Psoas muscle (tissue), 7 donors: ENCODE measurements at regions not wholly inside any gene's neighbourhood (a gene's known extent, or its start where the extent isn't known, plus 50 kb on each side); places are given as distances from the start of the nearest gene placed in this dataset.

Experiments used
- ATAC-seq, 4 donors: fragments of 200-7000 bp; cut with Tn5 transposase; one replicate each; pipeline ENCODE4 v1.9.1; 2020; ENCODE audit warnings: moderate library complexity in 3 of 4, mild to moderate bottlenecking in 2 of 4
- DNase-seq, 2 donors: peaks; one replicate each; pipeline ENCODE4 v3.0.0-alpha.2; 2020
- H3K27ac ChIP-seq: fragments of 200-600 bp; one replicate; pipeline ENCODE4 v1.8.0; 2022
- H3K27me3 ChIP-seq, 3 donors: fragments of 200-600 bp in 1 of 3; one replicate each; pipeline versions ENCODE4 v1.6.1 to v1.8.0; 2013 to 2022; ENCODE audit warnings: low read length in 2 of 3, mild to moderate bottlenecking in 2 of 3, moderate library complexity in 1 of 3; ENCODE audit not compliant: insufficient read depth in 3 of 3
- H3K36me3 ChIP-seq, 2 donors: fragments of 200-600 bp in 1 of 2; one replicate each; pipeline versions ENCODE4 v1.6.1 to v1.8.0; 2013 to 2022; ENCODE audit warnings: low read depth in 1 of 2, mild to moderate bottlenecking in 1 of 2, moderate library complexity in 1 of 2; ENCODE audit not compliant: insufficient read depth in 1 of 2
- H3K4me1 ChIP-seq: fragments of 200-600 bp; one replicate; pipeline ENCODE4 v1.8.0; 2022
- H3K4me3 ChIP-seq: fragments of 200-600 bp; one replicate; pipeline ENCODE4 v1.8.0; 2022; ENCODE audit warnings: mild to moderate bottlenecking
- H3K9me3 ChIP-seq: fragments of 200-600 bp; one replicate; pipeline ENCODE4 v1.8.0; 2022
- WGBS, 3 donors: extraction: QIAGEN DNeasy Blood & Tissue Kit; methylation state at CpG; one replicate each; pipeline versions ENCODE4 v1.1.6 to v1.1.7; 2013; 5-methylcytosine and 5-hydroxymethylcytosine counted together
- intact Hi-C, 2 donors: fragments of 100-400 bp; cut with DNase I; formaldehyde crosslinking; loops; one replicate each; pipeline versions ENCODE4 v1.11.0 to v1.14.2; 2022
- TF ChIP-seq, protein P1 (sequence below): fragments of 200-600 bp; IDR thresholded peaks from one replicate; pipeline ENCODE4 v1.8.0; 2022; ENCODE audit warnings: antibody characterized with exemption
- donor health status: healthy with polysubstance abuse.
- donor health status: DM: no; HTN: no; CAD: no; lungs with moderate emphysema.
- donor health status: Bipolar disorder and iron deficiency.
- donor health status: healthy.
- donor health status: DM: yes; HTN: yes; CAD: no.
- donor health status: DM: no; HTN: no; CAD: no.
- donor health status: DM: yes; HTN: yes; CAD: no.

DNA sequence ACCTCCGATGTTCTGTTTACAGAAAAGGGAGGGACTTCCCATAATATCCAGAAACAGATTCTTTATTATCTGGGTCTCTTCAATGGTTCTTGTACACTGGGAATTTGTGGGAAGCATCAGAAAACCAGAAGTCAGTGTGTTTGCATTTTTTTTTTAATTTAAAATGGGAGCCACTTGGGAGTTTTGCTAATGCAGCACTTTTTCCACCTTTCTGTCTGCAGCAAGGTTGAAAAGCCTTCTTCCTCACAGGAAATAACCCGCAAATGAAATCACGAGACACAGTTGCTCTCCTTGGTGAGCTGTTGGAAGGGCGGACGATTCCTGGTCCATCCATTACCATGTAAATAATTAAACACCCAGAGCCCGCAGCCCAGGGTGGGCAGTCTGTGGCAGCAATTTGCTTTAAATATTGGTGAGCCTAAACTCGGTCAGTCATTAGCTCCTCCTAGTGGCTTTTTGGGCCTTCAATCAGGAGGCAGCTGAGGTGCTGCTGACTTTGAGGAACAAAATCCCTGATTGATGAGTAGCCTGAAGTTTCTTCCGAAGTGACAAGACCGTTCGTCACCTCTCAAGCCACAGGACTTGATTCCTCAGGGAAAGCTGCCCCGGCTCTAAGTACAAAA lies 471.5 kb downstream of the EPHA4 start:
- WGBS, 3 donors: 83 to 87% (median 85%) methylated on average over 11 of the region's 11 CpGs
- no peak overlapping the region for H3K27ac ChIP-seq
- peaks cover 7% of the 10 kb centered on the region for H3K4me1 ChIP-seq
- H3K27me3 ChIP-seq: no peaks in the 10 kb centered on the region
- no peaks in the 10 kb centered on the region for H3K9me3 ChIP-seq
- TF ChIP-seq, protein P1, sequence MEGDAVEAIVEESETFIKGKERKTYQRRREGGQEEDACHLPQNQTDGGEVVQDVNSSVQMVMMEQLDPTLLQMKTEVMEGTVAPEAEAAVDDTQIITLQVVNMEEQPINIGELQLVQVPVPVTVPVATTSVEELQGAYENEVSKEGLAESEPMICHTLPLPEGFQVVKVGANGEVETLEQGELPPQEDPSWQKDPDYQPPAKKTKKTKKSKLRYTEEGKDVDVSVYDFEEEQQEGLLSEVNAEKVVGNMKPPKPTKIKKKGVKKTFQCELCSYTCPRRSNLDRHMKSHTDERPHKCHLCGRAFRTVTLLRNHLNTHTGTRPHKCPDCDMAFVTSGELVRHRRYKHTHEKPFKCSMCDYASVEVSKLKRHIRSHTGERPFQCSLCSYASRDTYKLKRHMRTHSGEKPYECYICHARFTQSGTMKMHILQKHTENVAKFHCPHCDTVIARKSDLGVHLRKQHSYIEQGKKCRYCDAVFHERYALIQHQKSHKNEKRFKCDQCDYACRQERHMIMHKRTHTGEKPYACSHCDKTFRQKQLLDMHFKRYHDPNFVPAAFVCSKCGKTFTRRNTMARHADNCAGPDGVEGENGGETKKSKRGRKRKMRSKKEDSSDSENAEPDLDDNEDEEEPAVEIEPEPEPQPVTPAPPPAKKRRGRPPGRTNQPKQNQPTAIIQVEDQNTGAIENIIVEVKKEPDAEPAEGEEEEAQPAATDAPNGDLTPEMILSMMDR: no peak
- intact Hi-C loops: loop anchor here (10.0 kb wide), 2 partner anchors 416 to 474 kb away; partner anchors contain the start of gene EPHA4 (in 1 of the 2)
- DNase-seq: no peak
- H3K4me3 ChIP-seq: no peak overlapping the region
- H3K36me3 ChIP-seq: no peaks in the 10 kb centered on the region
- no peak for ATAC-seq

DNA sequence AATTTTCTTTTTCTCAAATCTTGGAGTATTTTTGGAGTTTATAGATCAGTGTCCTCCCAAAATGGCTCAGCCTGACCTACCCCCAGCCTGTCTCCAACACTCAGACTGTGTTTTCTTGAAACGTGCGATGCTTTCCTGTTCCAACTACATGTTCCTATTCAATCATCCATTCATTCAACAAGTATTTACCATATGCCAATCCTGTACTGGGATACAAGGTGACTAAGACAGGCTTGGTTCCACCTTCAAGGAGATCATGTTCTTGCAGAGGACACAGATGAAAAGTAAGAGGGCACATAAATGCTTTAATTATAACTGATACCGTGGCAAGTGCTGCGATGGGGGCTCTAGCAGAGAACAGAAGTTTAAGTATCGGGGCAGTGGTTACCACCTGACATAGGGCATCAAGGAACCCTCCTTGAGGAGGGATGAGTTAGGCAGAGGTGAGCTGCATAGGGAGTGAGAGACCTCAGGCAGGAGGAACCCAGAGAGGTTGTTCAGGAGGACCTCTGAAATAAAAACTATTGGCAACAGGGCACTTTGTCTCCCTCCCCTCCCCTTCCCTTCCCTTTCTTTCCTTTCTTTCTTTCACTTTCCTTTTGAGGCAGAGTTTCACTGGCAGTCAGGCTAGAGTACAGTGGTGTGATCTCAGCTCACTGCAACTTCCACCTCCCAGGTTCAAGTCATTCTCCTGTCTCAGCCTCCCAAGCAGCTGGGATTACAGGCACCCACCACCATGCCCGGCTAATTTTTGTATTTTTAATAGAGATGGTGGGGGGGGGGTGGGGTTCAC lies 469.0 kb downstream of the EPHA4 start:
- Histone ChIP-seq H3K36me3 (no peaks in the 10 kb centered on the region), H3K27me3 (no peaks in the 10 kb centered on the region), H3K4me1 (peaks cover 7% of the 10 kb centered on the region), H3K27ac (no peak overlapping the region), H3K9me3 (no peaks in the 10 kb centered on the region), H3K4me3 (no peak overlapping the region)
- ATAC-seq: no peak
- no peak for DNase-seq
- TF ChIP-seq, protein P1: no peak
- WGBS, 3 donors: 74 to 90% (median 87%) methylated on average over 6 of the region's 6 CpGs
- intact Hi-C loops: loop anchor here (10.0 kb wide), 2 partner anchors 418 to 472 kb away; partner anchors contain the start of gene EPHA4 (in 1 of the 2)

DNA sequence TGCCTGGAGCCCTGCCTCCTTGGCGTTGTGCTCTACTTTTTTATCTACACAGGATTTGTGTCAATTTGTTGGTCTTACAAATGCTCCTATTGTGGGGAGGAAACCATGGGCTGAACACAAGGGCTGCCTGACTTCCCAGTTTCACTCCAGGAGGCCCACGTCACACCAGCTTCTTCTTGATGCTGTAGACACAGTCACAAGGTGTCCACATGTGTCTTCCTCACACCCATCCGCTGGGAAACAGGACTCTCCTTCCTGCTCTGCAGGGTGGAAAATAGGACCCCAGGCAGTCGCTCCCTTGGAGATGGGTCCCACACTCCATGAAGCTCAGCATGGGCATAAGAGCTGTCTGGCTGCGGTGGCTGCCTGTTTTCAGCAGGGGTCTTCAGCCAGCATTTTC lies 468.2 kb downstream of the EPHA4 start:
- H3K4me3 ChIP-seq: peak overlapping the region; percentile 25
- no peak for DNase-seq

DNA sequence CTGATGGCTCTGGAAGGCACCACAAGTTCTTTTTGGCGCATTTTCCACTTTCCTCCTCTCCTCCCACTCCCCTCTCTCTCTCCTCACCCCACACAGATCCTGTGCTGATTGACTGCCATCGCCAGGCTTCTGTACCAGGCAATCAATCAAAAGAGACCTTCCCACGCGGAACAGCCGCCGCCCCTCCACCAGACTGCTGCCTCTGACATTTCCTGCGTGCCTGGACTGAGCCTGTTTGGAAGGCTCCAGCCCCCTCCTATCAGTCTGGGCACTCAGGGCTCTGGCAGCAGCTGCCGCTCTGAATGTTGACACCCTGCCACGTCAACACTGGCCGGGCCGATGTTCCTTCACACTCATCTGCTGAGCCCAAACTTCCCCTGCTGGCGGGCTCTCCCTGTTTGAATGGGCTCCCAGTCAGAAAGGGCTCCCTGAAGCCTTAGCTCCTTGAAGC lies 467.7 kb downstream of the EPHA4 start:
- DNase-seq: peak; percentile 74 to 83

More for the DNA sequence above, 468.2 kb downstream of the EPHA4 start:
- no peak overlapping the region for H3K27ac ChIP-seq
- intact Hi-C loops: loop anchor here (10.0 kb wide), 2 partner anchors 419 to 471 kb away; partner anchors contain the start of gene EPHA4 (in 1 of the 2)
- no peaks in the 10 kb centered on the region for H3K27me3 ChIP-seq
- WGBS, 3 donors: 47 to 65% (median 54%) methylated on average over 5 of the region's 5 CpGs
- H3K36me3 ChIP-seq: no peaks in the 10 kb centered on the region
- no peaks in the 10 kb centered on the region for H3K9me3 ChIP-seq
- ATAC-seq: peak; percentile 13 to 38 (median 32)
- TF ChIP-seq, protein P1: no peak
- peaks cover 7% of the 10 kb centered on the region for H3K4me1 ChIP-seq

More for the DNA sequence above, 467.7 kb downstream of the EPHA4 start:
- H3K27me3 ChIP-seq: peaks cover 0 to 2% (median 0%) of the 10 kb centered on the region in 3 donors
- H3K9me3 ChIP-seq: no peaks in the 10 kb centered on the region
- H3K4me3 ChIP-seq: peak overlapping the region; percentile 25
- peak; percentile 88 to 98 (median 95) for ATAC-seq
- TF ChIP-seq, protein P1: peak; percentile 8
- H3K36me3 ChIP-seq: no peaks in the 10 kb centered on the region
- H3K4me1 ChIP-seq: peaks cover 7% of the 10 kb centered on the region
- intact Hi-C loops: loop anchor here (10.0 kb wide), 2 partner anchors 420 to 470 kb away; partner anchors contain the start of gene EPHA4 (in 1 of the 2)
- H3K27ac ChIP-seq: no peak overlapping the region
- WGBS, 3 donors: 7 to 17% (median 12%) methylated on average over 12 of the region's 12 CpGs
